ENCODE measurements at regions not wholly inside any gene's neighbourhood (a gene's known extent, or its start where the extent isn't known, plus 50 kb on each side); places are given as distances from the start of the nearest gene placed in this dataset.

DNA sequence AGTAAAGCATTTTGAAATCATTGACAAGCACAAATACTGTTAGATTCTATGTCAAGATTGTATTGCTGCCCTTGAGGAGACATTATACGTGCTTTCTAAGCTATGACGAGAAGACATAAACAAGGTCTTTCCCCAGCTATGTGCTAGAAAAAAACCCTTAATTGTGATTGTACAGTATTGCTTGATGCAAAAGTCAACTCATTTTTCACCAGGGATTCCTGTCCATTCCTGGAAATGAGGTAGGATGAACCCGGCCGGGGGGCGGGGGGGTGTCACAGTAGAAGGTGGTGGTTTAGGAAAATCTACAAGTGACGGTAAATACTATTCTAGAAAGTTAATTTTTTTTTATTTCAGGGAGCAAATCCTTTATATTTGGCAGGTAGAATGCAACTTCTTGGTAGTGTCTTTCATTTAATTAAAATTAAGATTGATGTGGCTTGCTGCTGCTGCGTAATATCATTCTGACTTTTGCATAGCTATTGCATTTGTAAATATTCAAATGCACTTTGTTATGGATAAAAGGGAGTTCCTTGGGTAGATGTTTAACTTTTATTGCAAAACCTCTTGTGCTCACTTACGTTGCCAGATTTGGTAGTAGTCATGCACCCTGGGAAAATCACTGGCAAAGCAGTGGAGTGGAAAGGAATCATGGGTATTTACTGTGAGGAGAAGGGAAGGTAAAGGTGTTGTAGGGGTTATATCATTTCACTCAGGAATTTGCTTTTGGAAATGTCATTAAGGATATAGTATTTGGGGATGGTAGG is 164.4 kb upstream of the PRPS1L1 start:
- no peaks in the 10 kb centered on the region for H3K27me3 Mint-ChIP-seq (ENCODE audit: insufficient read depth, low read depth)

DNA sequence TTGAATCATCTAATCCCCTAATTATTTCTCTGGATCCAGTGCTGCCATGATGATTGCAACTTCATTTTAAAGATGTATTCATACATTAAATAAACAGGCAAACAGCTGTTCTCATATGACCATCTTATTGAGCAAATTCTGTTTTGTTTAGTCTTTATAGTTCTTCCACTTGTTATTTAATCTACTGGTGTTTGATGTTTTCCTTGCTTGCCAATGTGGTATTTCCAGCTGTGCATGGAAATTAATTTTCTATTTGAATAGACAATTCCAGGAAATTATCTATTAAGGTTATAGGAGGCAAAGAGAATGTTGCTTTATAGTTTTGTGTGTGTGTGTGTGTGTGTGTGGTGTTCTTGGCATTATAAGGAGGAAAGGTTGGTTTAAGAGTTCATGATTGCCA is 167.0 kb upstream of the PRPS1L1 start:
- no peaks in the 10 kb centered on the region for H3K27me3 Mint-ChIP-seq (ENCODE audit: insufficient read depth, low read depth)
- H3K4me1 ChIP-seq, result no peaks in the 10 kb centered on the region

More for the DNA sequence above, 164.4 kb upstream of the PRPS1L1 start:
- no peaks in the 10 kb centered on the region for H3K36me3 Mint-ChIP-seq
- H3K79me2 ChIP-seq (ENCODE audit: low read depth), result no peaks in the 10 kb centered on the region
- no peak for DNase-seq (ENCODE audit: low spot score)
- no peaks in the 10 kb centered on the region for H3K27me3 ChIP-seq
- H3K9me3 Mint-ChIP-seq, result no peaks in the 10 kb centered on the region
- no peak overlapping the region for H2AFZ ChIP-seq (replicated peaks)
- no peaks in the 10 kb centered on the region for H3K36me3 ChIP-seq
- no peaks in the 10 kb centered on the region for H3K4me1 ChIP-seq
- H3K4me3 ChIP-seq, result no peak overlapping the region
- TF ChIP-seq EZH2phosphoT487 (IDR thresholded peaks at IDR 0.05), result no peak
- H3K4me1 Mint-ChIP-seq, result no peaks in the 10 kb centered on the region
- H3K27ac Mint-ChIP-seq, result no peak overlapping the region
- no peak overlapping the region for H3K4me2 ChIP-seq
- no peaks in the 10 kb centered on the region for H3F3A ChIP-seq (ENCODE audit: low read depth)
- peaks cover 5% of the 10 kb centered on the region for H3K9me3 ChIP-seq (ENCODE audit: low read depth)
- no peak overlapping the region for H3K9ac ChIP-seq
- no peak overlapping the region for H3K27ac ChIP-seq
- no peak overlapping the region for H3K4me3 Mint-ChIP-seq
- no peaks in the 10 kb centered on the region for H4K20me1 ChIP-seq (ENCODE audit: low read depth)

DNA sequence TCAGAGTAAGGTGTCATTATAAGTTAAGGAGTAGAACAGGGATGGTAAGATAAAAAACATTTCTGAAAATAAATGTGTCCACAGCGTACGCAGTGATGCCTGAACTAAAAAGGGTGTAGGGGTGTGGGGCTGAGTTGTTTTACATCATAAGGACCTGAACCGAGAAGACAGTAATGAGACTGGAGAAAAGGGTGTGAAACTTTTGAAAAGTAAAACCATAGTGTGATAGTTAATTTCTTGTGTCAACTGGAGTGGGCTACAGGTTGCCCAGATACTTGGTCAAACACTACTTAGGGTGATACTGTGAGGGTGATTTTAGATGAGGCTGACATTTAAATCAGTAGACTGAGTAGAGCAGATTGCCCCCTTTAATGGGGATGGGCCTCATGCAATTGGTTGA is 169.0 kb upstream of the PRPS1L1 start:
- Mint-ChIP-seq H3K36me3 (no peaks in the 10 kb centered on the region), H3K4me1 (no peaks in the 10 kb centered on the region), H3K27ac (no peak overlapping the region), H3K9me3 (no peaks in the 10 kb centered on the region), H3K4me3 (no peak overlapping the region), H3K27me3 (ENCODE audit: insufficient read depth, low read depth) (no peaks in the 10 kb centered on the region)
- no peaks in the 10 kb centered on the region for H4K20me1 ChIP-seq (ENCODE audit: low read depth)
- no peaks in the 10 kb centered on the region for H3K36me3 ChIP-seq
- H3K27ac ChIP-seq, result no peak overlapping the region
- no peaks in the 10 kb centered on the region for H3K4me1 ChIP-seq
- no peak overlapping the region for H3K4me2 ChIP-seq
- no peaks in the 10 kb centered on the region for H3K9me3 ChIP-seq (ENCODE audit: low read depth)
- H3F3A ChIP-seq (ENCODE audit: low read depth), result no peaks in the 10 kb centered on the region
- DNase-seq (ENCODE audit: low spot score), result no peak
- no peak overlapping the region for H3K4me3 ChIP-seq
- no peak overlapping the region for H2AFZ ChIP-seq (replicated peaks)
- H3K9ac ChIP-seq, result no peak overlapping the region
- H3K27me3 ChIP-seq, result no peaks in the 10 kb centered on the region
- TF ChIP-seq EZH2phosphoT487 (IDR thresholded peaks at IDR 0.05) (no peak), EZH2 (IDR thresholded peaks at IDR 0.05) (no peak)
- TF ChIP-seq, protein P1, sequence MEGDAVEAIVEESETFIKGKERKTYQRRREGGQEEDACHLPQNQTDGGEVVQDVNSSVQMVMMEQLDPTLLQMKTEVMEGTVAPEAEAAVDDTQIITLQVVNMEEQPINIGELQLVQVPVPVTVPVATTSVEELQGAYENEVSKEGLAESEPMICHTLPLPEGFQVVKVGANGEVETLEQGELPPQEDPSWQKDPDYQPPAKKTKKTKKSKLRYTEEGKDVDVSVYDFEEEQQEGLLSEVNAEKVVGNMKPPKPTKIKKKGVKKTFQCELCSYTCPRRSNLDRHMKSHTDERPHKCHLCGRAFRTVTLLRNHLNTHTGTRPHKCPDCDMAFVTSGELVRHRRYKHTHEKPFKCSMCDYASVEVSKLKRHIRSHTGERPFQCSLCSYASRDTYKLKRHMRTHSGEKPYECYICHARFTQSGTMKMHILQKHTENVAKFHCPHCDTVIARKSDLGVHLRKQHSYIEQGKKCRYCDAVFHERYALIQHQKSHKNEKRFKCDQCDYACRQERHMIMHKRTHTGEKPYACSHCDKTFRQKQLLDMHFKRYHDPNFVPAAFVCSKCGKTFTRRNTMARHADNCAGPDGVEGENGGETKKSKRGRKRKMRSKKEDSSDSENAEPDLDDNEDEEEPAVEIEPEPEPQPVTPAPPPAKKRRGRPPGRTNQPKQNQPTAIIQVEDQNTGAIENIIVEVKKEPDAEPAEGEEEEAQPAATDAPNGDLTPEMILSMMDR (IDR thresholded peaks at IDR 0.05), result no peak
- H3K79me2 ChIP-seq (ENCODE audit: low read depth), result no peaks in the 10 kb centered on the region

More for the DNA sequence above, 167.0 kb upstream of the PRPS1L1 start:
- Mint-ChIP-seq H3K36me3 (no peaks in the 10 kb centered on the region), H3K4me3 (no peak overlapping the region), H3K9me3 (no peaks in the 10 kb centered on the region), H3K4me1 (no peaks in the 10 kb centered on the region), H3K27ac (no peak overlapping the region)
- Histone ChIP-seq H3K4me2 (no peak overlapping the region), H3K27me3 (no peaks in the 10 kb centered on the region), H4K20me1 (ENCODE audit: low read depth) (no peaks in the 10 kb centered on the region), H3K79me2 (ENCODE audit: low read depth) (no peaks in the 10 kb centered on the region), H3K27ac (no peak overlapping the region), H3K9me3 (ENCODE audit: low read depth) (no peaks in the 10 kb centered on the region), H2AFZ (replicated peaks) (no peak overlapping the region), H3F3A (ENCODE audit: low read depth) (no peaks in the 10 kb centered on the region), H3K4me3 (no peak overlapping the region), H3K9ac (no peak overlapping the region), H3K36me3 (no peaks in the 10 kb centered on the region)
- no peak for DNase-seq (ENCODE audit: low spot score)
- TF ChIP-seq EZH2phosphoT487 (IDR thresholded peaks at IDR 0.05) (no peak), EZH2 (IDR thresholded peaks at IDR 0.05) (no peak)
- TF ChIP-seq, protein P1 (IDR thresholded peaks at IDR 0.05), result no peak

DNA sequence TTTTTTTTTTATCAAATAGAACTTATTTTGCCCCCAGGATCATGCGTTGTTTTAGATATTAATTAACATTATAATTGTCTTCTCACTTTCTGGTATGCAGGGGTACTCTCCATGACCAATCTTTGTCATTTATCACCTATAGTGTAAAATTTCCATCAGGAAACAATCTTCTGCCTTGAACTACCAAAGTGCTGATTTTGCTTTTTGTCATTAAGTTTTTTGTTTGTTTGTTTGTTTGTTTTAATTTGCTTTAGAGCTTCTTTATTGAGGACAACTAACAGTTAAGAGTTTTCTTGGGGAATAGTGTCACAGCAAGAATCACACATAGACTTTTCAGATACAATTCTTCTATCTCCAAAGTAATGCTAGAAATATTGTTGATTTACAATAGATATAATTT is 171.2 kb upstream of the PRPS1L1 start:
- Histone ChIP-seq H3K4me1 (no peaks in the 10 kb centered on the region), H3K27ac (no peak overlapping the region), H3K9ac (no peak overlapping the region), H3K79me2 (ENCODE audit: low read depth) (no peaks in the 10 kb centered on the region), H3K27me3 (no peaks in the 10 kb centered on the region), H3K9me3 (ENCODE audit: low read depth) (no peaks in the 10 kb centered on the region), H3K4me3 (no peak overlapping the region), H4K20me1 (ENCODE audit: low read depth) (no peaks in the 10 kb centered on the region), H2AFZ (replicated peaks) (no peak overlapping the region), H3K4me2 (no peak overlapping the region), H3K36me3 (no peaks in the 10 kb centered on the region), H3F3A (ENCODE audit: low read depth) (no peaks in the 10 kb centered on the region)
- TF ChIP-seq EZH2 (IDR thresholded peaks at IDR 0.05), result no peak
- TF ChIP-seq, protein P1 (IDR thresholded peaks at IDR 0.05), result no peak
- TF ChIP-seq EZH2phosphoT487 (IDR thresholded peaks at IDR 0.05), result no peak
- no peak for DNase-seq (ENCODE audit: low spot score)
- Mint-ChIP-seq H3K4me1 (no peaks in the 10 kb centered on the region), H3K36me3 (no peaks in the 10 kb centered on the region), H3K27ac (no peak overlapping the region), H3K27me3 (ENCODE audit: insufficient read depth, low read depth) (no peaks in the 10 kb centered on the region), H3K4me3 (no peak overlapping the region), H3K9me3 (no peaks in the 10 kb centered on the region)

Measured in neural progenitor cell (in vitro differentiated cells).